ENCODE measurements at regions not wholly inside any gene's neighbourhood (a gene's known extent, or its start where the extent isn't known, plus 50 kb on each side); places are given as distances from the start of the nearest gene placed in this dataset.

DNA sequence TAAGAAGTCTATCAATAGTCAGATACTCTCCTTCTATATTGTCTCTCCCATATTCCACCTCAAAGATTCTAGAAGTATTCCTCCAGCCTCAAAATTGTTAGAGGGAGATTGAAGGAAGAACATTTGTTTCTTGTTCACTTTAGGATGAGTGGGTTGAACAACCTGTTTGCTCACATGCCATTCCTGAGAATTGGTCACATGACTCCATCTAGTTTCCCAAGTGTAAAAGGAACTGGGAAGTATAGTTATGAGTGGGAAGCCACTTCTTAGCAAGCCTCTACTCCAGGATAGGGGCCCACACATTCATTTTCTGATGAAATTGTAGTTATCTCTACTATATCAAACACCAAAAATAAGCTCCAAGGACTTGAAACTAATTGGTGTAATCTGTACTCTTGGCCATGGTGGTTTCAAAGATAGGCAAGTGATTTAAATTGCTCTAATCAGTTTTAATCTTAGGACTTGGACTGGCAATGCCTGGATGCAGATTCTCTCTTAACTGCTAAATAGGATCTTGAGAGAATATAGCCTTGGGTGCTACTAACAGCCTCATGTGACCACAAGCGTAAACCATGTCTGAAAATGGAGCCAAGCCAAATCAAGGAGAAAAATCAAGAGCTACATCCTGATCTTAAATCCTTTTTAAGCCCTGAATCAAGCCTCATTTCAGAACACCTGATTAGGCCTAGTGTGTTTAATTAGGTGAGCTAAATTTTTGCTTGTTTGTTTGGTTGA, 758.7 kb upstream of the MAN1A1 start:
- TF ChIP-seq, protein P1, sequence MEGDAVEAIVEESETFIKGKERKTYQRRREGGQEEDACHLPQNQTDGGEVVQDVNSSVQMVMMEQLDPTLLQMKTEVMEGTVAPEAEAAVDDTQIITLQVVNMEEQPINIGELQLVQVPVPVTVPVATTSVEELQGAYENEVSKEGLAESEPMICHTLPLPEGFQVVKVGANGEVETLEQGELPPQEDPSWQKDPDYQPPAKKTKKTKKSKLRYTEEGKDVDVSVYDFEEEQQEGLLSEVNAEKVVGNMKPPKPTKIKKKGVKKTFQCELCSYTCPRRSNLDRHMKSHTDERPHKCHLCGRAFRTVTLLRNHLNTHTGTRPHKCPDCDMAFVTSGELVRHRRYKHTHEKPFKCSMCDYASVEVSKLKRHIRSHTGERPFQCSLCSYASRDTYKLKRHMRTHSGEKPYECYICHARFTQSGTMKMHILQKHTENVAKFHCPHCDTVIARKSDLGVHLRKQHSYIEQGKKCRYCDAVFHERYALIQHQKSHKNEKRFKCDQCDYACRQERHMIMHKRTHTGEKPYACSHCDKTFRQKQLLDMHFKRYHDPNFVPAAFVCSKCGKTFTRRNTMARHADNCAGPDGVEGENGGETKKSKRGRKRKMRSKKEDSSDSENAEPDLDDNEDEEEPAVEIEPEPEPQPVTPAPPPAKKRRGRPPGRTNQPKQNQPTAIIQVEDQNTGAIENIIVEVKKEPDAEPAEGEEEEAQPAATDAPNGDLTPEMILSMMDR (IDR thresholded peaks at IDR 0.05; ENCODE audit: unreplicated experiment in 3 of 3) = no peak
- no peaks in the 10 kb centered on the region for H3K36me3 Mint-ChIP-seq (ENCODE audit: low read depth)
- H3K9me3 Mint-ChIP-seq = no peaks in the 10 kb centered on the region
- no peak overlapping the region for H3K4me3 Mint-ChIP-seq
- no peaks in the 10 kb centered on the region for H3K4me1 Mint-ChIP-seq
- no peaks in the 10 kb centered on the region for H3K27me3 Mint-ChIP-seq (ENCODE audit: low read depth)
- no peak overlapping the region for H3K27ac Mint-ChIP-seq

- Mint-ChIP-seq H3K4me1 (no peaks in the 10 kb centered on the region), H3K4me3 (no peak overlapping the region), H3K36me3 (ENCODE audit: low read depth) (no peaks in the 10 kb centered on the region), H3K27ac (no peak overlapping the region), H3K27me3 (ENCODE audit: low read depth) (no peaks in the 10 kb centered on the region), H3K9me3 (no peaks in the 10 kb centered on the region)
- TF ChIP-seq, protein P1 (IDR thresholded peaks at IDR 0.05; ENCODE audit: unreplicated experiment in 3 of 3) = no peak
Observed at GRCh38 chr6:120103618-120104017, 754.1 kb upstream of the MAN1A1 start.

DNA sequence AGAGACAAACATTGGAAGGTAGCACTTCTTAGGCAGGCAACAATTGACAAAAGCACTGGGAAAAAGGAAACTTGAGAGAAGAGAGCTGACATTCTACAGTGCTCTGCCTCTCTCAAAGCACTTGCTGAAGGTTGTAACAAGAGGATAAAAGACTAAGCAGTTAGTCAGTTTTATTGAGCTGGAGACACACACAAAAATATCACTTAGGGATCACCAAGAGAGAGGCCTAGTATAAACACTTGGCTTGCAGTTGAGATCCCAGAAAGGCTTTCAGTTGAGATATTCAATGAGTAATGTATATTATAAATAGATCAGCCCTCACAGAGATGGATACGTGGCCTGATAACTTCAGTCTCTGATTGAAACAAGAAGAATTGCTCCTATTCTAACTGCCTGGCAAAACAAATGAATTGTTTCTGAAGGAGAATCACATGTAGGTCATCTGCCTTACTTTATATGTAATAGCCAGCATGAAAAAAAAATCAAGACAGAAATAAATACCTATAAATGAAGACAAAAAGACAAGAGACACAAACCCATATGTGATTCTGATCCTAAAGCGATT, 747.2 kb upstream of the MAN1A1 start:
- Mint-ChIP-seq H3K36me3 (ENCODE audit: low read depth) (no peaks in the 10 kb centered on the region), H3K4me3 (no peak overlapping the region), H3K27ac (no peak overlapping the region), H3K9me3 (no peaks in the 10 kb centered on the region), H3K4me1 (no peaks in the 10 kb centered on the region), H3K27me3 (ENCODE audit: low read depth) (no peaks in the 10 kb centered on the region)
- TF ChIP-seq, protein P1 (IDR thresholded peaks at IDR 0.05; ENCODE audit: unreplicated experiment in 3 of 3) = no peak

GRCh38 chr6:120083186-120083585, 733.6 kb upstream of the MAN1A1 start:
- Mint-ChIP-seq H3K9me3 (peaks cover 3% of the 10 kb centered on the region), H3K4me1 (no peaks in the 10 kb centered on the region), H3K36me3 (ENCODE audit: low read depth) (no peaks in the 10 kb centered on the region), H3K27ac (no peak overlapping the region), H3K27me3 (ENCODE audit: low read depth) (no peaks in the 10 kb centered on the region), H3K4me3 (no peak overlapping the region)
- TF ChIP-seq, protein P1 (IDR thresholded peaks at IDR 0.05; ENCODE audit: unreplicated experiment in 3 of 3) = no peak

- Mint-ChIP-seq H3K27ac (no peak overlapping the region), H3K4me3 (no peak overlapping the region), H3K36me3 (ENCODE audit: low read depth) (no peaks in the 10 kb centered on the region), H3K27me3 (ENCODE audit: low read depth) (no peaks in the 10 kb centered on the region), H3K4me1 (no peaks in the 10 kb centered on the region), H3K9me3 (no peaks in the 10 kb centered on the region)
- TF ChIP-seq, protein P1 (IDR thresholded peaks at IDR 0.05; ENCODE audit: unreplicated experiment in 3 of 3) = peak; percentile 23 to 37 (median 30)
Observed at GRCh38 chr6:120077489-120077888, 727.9 kb upstream of the MAN1A1 start.

GRCh38 chr6:120058410-120058809, 708.8 kb upstream of the MAN1A1 start:
- Mint-ChIP-seq H3K9me3 (peaks cover 20% of the 10 kb centered on the region), H3K4me3 (no peak overlapping the region), H3K4me1 (no peaks in the 10 kb centered on the region), H3K27me3 (ENCODE audit: low read depth) (no peaks in the 10 kb centered on the region), H3K27ac (no peak overlapping the region), H3K36me3 (ENCODE audit: low read depth) (no peaks in the 10 kb centered on the region)
- TF ChIP-seq, protein P1 (IDR thresholded peaks at IDR 0.05; ENCODE audit: unreplicated experiment in 3 of 3) = no peak
